ENCODE measurements at regions not wholly inside any gene's neighbourhood (a gene's known extent, or its start where the extent isn't known, plus 50 kb on each side); places are given as distances from the start of the nearest gene placed in this dataset.

GRCh38 chr5:7094626-7095025 is 301.3 kb upstream of the ADCY2 start:
- ATAC-seq (no peak), DNase-seq (no peak)
- intact Hi-C loops (cut with DNase I), result no loop called here
- Histone ChIP-seq H3K9me3 (no peaks in the 10 kb centered on the region), H3K36me3 (ENCODE audit: insufficient read depth in 1 of 2, low read depth in 1 of 2) (no peaks in the 10 kb centered on the region), H3K27ac (no peak overlapping the region), H3K4me3 (no peak overlapping the region), H3K27me3 (ENCODE audit: insufficient read depth in 3 of 3, low read length in 2 of 3) (peaks cover 0 to 2% (median 0%) of the 10 kb centered on the region in 3 donors), H3K4me1 (no peaks in the 10 kb centered on the region)
- 25 to 33% (median 28%) methylated on average over 3 of the region's 3 CpGs for WGBS, 3 donors
- no peak for TF ChIP-seq CTCF (IDR thresholded peaks at IDR 0.05)

GRCh38 chr5:7096294-7096693 is 299.6 kb upstream of the ADCY2 start:
- 80 to 83% (median 83%) methylated on average over 2 of the region's 2 CpGs for WGBS, 3 donors
- TF ChIP-seq CTCF (IDR thresholded peaks at IDR 0.05), result no peak
- H3K4me1 ChIP-seq, result no peaks in the 10 kb centered on the region

GRCh38 chr5:7105358-7105757 is 290.6 kb upstream of the ADCY2 start:
- Histone ChIP-seq H3K4me1 (no peaks in the 10 kb centered on the region), H3K27me3 (ENCODE audit: insufficient read depth in 3 of 3, low read length in 2 of 3) (no peaks in the 10 kb centered on the region), H3K9me3 (no peaks in the 10 kb centered on the region), H3K4me3 (no peak overlapping the region), H3K36me3 (ENCODE audit: insufficient read depth in 1 of 2, low read depth in 1 of 2) (no peaks in the 10 kb centered on the region), H3K27ac (no peak overlapping the region)
- no peak for TF ChIP-seq CTCF (IDR thresholded peaks at IDR 0.05)
- DNase-seq (no peak), ATAC-seq (no peak)
- WGBS, 3 donors, result 57 to 64% (median 63%) methylated on average over 5 of the region's 5 CpGs
- intact Hi-C loops (cut with DNase I), result no loop called here

More at GRCh38 chr5:7096294-7096693, 299.6 kb upstream of the ADCY2 start:
- no peaks in the 10 kb centered on the region for H3K36me3 ChIP-seq (ENCODE audit: insufficient read depth in 1 of 2, low read depth in 1 of 2)
- DNase-seq (no peak), ATAC-seq (no peak)
- H3K9me3 ChIP-seq, result no peaks in the 10 kb centered on the region
- intact Hi-C loops (cut with DNase I), result no loop called here
- H3K27me3 ChIP-seq (ENCODE audit: insufficient read depth in 3 of 3, low read length in 2 of 3), result peaks cover 0 to 2% (median 0%) of the 10 kb centered on the region in 3 donors
- H3K27ac ChIP-seq, result no peak overlapping the region
- H3K4me3 ChIP-seq, result no peak overlapping the region

- no peaks in the 10 kb centered on the region for H3K27me3 ChIP-seq (ENCODE audit: insufficient read depth in 3 of 3, low read length in 2 of 3)
- no peaks in the 10 kb centered on the region for H3K9me3 ChIP-seq
- no peaks in the 10 kb centered on the region for H3K36me3 ChIP-seq (ENCODE audit: insufficient read depth in 1 of 2, low read depth in 1 of 2)
- no peak for TF ChIP-seq CTCF (IDR thresholded peaks at IDR 0.05)
- no peaks in the 10 kb centered on the region for H3K4me1 ChIP-seq
- DNase-seq, result no peak
- no peak for ATAC-seq
- 73 to 82% (median 80%) methylated on average over 6 of the region's 6 CpGs for whole genome bisulfite sequencing, 3 donors
- intact Hi-C loops (cut with DNase I), result no loop called here
- H3K27ac ChIP-seq, result no peak overlapping the region
- H3K4me3 ChIP-seq, result no peak overlapping the region
These were observed 278.0 kb upstream of the ADCY2 start for GRCh38 chr5:7117961-7118360.

GRCh38 chr5:7131680-7132079 is 264.3 kb upstream of the ADCY2 start:
- intact Hi-C loops (cut with DNase I), result no loop called here
- ATAC-seq, result no peak
- 72 to 77% (median 77%) methylated on average over 4 of the region's 4 CpGs for WGBS, 3 donors

More at GRCh38 chr5:7131680-7132079, 264.3 kb upstream of the ADCY2 start:
- Histone ChIP-seq H3K9me3 (no peaks in the 10 kb centered on the region), H3K27me3 (ENCODE audit: insufficient read depth in 3 of 3, low read length in 2 of 3) (no peaks in the 10 kb centered on the region), H3K27ac (no peak overlapping the region), H3K4me3 (no peak overlapping the region), H3K4me1 (no peaks in the 10 kb centered on the region), H3K36me3 (ENCODE audit: insufficient read depth in 1 of 2, low read depth in 1 of 2) (no peaks in the 10 kb centered on the region)
- TF ChIP-seq CTCF (IDR thresholded peaks at IDR 0.05), result no peak
- DNase-seq, result no peak

Measured in psoas muscle (tissue), 7 donors.